ENCODE measurements at regions not wholly inside any gene's neighbourhood (a gene's known extent, or its start where the extent isn't known, plus 50 kb on each side); places are given as distances from the start of the nearest gene placed in this dataset.

DNA sequence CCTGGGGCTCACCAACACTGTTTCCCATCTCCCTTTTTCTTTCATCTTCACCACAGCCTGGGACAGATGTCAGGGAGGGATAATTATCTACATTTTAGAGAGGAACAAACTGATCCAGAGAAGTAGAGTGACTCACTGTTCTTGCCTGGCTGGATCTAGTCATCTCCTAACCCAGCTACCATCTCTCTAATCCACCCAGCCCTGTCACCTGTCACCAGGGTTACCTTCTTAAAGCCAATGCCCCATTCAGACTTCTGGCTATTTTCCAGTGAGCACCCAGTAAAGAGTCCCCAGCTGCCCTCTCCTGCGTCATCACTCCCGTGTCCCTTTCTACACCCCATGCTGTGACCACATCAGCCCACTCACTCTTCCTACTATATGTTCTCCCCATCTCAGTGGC is 68.4 kb upstream of the DUSP5 start:
- TF ChIP-seq, protein P1, sequence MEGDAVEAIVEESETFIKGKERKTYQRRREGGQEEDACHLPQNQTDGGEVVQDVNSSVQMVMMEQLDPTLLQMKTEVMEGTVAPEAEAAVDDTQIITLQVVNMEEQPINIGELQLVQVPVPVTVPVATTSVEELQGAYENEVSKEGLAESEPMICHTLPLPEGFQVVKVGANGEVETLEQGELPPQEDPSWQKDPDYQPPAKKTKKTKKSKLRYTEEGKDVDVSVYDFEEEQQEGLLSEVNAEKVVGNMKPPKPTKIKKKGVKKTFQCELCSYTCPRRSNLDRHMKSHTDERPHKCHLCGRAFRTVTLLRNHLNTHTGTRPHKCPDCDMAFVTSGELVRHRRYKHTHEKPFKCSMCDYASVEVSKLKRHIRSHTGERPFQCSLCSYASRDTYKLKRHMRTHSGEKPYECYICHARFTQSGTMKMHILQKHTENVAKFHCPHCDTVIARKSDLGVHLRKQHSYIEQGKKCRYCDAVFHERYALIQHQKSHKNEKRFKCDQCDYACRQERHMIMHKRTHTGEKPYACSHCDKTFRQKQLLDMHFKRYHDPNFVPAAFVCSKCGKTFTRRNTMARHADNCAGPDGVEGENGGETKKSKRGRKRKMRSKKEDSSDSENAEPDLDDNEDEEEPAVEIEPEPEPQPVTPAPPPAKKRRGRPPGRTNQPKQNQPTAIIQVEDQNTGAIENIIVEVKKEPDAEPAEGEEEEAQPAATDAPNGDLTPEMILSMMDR (IDR thresholded peaks at IDR 0.05; ENCODE audit: low read depth, low read length, missing input control): no peak
- TF ChIP-seq, protein P2, sequence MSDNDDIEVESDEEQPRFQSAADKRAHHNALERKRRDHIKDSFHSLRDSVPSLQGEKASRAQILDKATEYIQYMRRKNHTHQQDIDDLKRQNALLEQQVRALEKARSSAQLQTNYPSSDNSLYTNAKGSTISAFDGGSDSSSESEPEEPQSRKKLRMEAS (IDR thresholded peaks at IDR 0.05): no peak
- TF ChIP-seq YY1 (IDR thresholded peaks at IDR 0.05) (no peak), TAF1 (conservative IDR thresholded peaks at IDR 0.05) (no peak), RXRA (IDR thresholded peaks at IDR 0.05) (no peak), RAD21 (IDR thresholded peaks at IDR 0.05) (no peak), JUND (IDR thresholded peaks at IDR 0.05) (no peak)
- TF ChIP-seq, protein P3, sequence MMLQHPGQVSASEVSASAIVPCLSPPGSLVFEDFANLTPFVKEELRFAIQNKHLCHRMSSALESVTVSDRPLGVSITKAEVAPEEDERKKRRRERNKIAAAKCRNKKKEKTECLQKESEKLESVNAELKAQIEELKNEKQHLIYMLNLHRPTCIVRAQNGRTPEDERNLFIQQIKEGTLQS (IDR thresholded peaks at IDR 0.05): no peak
- TF ChIP-seq, protein P4, sequence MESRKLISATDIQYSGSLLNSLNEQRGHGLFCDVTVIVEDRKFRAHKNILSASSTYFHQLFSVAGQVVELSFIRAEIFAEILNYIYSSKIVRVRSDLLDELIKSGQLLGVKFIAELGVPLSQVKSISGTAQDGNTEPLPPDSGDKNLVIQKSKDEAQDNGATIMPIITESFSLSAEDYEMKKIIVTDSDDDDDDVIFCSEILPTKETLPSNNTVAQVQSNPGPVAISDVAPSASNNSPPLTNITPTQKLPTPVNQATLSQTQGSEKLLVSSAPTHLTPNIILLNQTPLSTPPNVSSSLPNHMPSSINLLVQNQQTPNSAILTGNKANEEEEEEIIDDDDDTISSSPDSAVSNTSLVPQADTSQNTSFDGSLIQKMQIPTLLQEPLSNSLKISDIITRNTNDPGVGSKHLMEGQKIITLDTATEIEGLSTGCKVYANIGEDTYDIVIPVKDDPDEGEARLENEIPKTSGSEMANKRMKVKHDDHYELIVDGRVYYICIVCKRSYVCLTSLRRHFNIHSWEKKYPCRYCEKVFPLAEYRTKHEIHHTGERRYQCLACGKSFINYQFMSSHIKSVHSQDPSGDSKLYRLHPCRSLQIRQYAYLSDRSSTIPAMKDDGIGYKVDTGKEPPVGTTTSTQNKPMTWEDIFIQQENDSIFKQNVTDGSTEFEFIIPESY (IDR thresholded peaks at IDR 0.05): no peak

All from liver (tissue), 3 donors.